ENCODE measurements at regions not wholly inside any gene's neighbourhood (a gene's known extent, or its start where the extent isn't known, plus 50 kb on each side); places are given as distances from the start of the nearest gene placed in this dataset.

GRCh38 chr4:144259285-144259684, 118.8 kb upstream of the GYPA start:
- no peaks in the 10 kb centered on the region for H3K27me3 ChIP-seq (ENCODE audit: control insufficient read depth in 1 of 2, insufficient read depth in 2 of 2, low read length in 1 of 2)
- peaks cover 2% of the 10 kb centered on the region for H3K9me3 ChIP-seq (ENCODE audit: control insufficient read depth, low read length)
- intact Hi-C loops (cut with DNase I) = no loop called here
- no peak overlapping the region for H3K27ac ChIP-seq (ENCODE audit: low read depth in 1 of 2, low read length in 2 of 2)
- no peak overlapping the region for H3K4me3 ChIP-seq (ENCODE audit: low read length in 2 of 2)
- ATAC-seq (ENCODE audit: low FRiP score) (no peak), DNase-seq (no peak)
- no peaks in the 10 kb centered on the region for H3K36me3 ChIP-seq (ENCODE audit: control insufficient read depth in 1 of 2, insufficient read depth in 2 of 2, low read length in 1 of 2)
- WGBS, 2 donors = 87 to 95% methylated on average over 1 of the region's 1 CpG
- H3K4me1 ChIP-seq (ENCODE audit: control insufficient read depth in 1 of 2, insufficient read depth in 2 of 2, low read length in 2 of 2) = no peaks in the 10 kb centered on the region

- ATAC-seq (ENCODE audit: low FRiP score) = no peak
- H3K4me1 ChIP-seq (ENCODE audit: control insufficient read depth in 1 of 2, insufficient read depth in 2 of 2, low read length in 2 of 2) = no peaks in the 10 kb centered on the region
- H3K4me3 ChIP-seq (ENCODE audit: low read length in 2 of 2) = no peak overlapping the region
- no peaks in the 10 kb centered on the region for H3K9me3 ChIP-seq (ENCODE audit: control insufficient read depth, low read length)
- intact Hi-C loops (cut with DNase I) = no loop called here
- 75 to 76% methylated on average over 1 of the region's 1 CpG for WGBS, 2 donors
- no peak overlapping the region for H3K27ac ChIP-seq (ENCODE audit: low read depth in 1 of 2, low read length in 2 of 2)
- DNase-seq = no peak
- no peaks in the 10 kb centered on the region for H3K27me3 ChIP-seq (ENCODE audit: control insufficient read depth in 1 of 2, insufficient read depth in 2 of 2, low read length in 1 of 2)
- H3K36me3 ChIP-seq (ENCODE audit: control insufficient read depth in 1 of 2, insufficient read depth in 2 of 2, low read length in 1 of 2) = no peaks in the 10 kb centered on the region
Observed at GRCh38 chr4:144267084-144267483, 126.6 kb upstream of the GYPA start.

GRCh38 chr4:144280688-144281087, 140.2 kb upstream of the GYPA start:
- DNase-seq (no peak), ATAC-seq (ENCODE audit: low FRiP score) (no peak)
- no peaks in the 10 kb centered on the region for H3K36me3 ChIP-seq (ENCODE audit: control insufficient read depth in 1 of 2, insufficient read depth in 2 of 2, low read length in 1 of 2)
- intact Hi-C loops (cut with DNase I) = no loop called here
- H3K9me3 ChIP-seq (ENCODE audit: control insufficient read depth, low read length) = no peaks in the 10 kb centered on the region
- H3K27me3 ChIP-seq (ENCODE audit: control insufficient read depth in 1 of 2, insufficient read depth in 2 of 2, low read length in 1 of 2) = no peaks in the 10 kb centered on the region
- H3K4me1 ChIP-seq (ENCODE audit: control insufficient read depth in 1 of 2, insufficient read depth in 2 of 2, low read length in 2 of 2) = no peaks in the 10 kb centered on the region
- H3K27ac ChIP-seq (ENCODE audit: low read depth in 1 of 2, low read length in 2 of 2) = no peak overlapping the region
- H3K4me3 ChIP-seq (ENCODE audit: low read length in 2 of 2) = no peak overlapping the region

GRCh38 chr4:144283526-144283925, 143.0 kb upstream of the GYPA start:
- Histone ChIP-seq H3K9me3 (ENCODE audit: control insufficient read depth, low read length) (peaks cover 2% of the 10 kb centered on the region), H3K4me3 (ENCODE audit: low read length in 2 of 2) (no peak overlapping the region), H3K36me3 (ENCODE audit: control insufficient read depth in 1 of 2, insufficient read depth in 2 of 2, low read length in 1 of 2) (no peaks in the 10 kb centered on the region), H3K27me3 (ENCODE audit: control insufficient read depth in 1 of 2, insufficient read depth in 2 of 2, low read length in 1 of 2) (peaks cover 0 to 1% of the 10 kb centered on the region in 2 donors), H3K4me1 (ENCODE audit: control insufficient read depth in 1 of 2, insufficient read depth in 2 of 2, low read length in 2 of 2) (no peaks in the 10 kb centered on the region), H3K27ac (ENCODE audit: low read depth in 1 of 2, low read length in 2 of 2) (no peak overlapping the region)
- 30 to 32% methylated on average over 6 of the region's 6 CpGs for WGBS, 2 donors
- DNase-seq (no peak), ATAC-seq (ENCODE audit: low FRiP score) (no peak)
- intact Hi-C loops (cut with DNase I) = no loop called here

- intact Hi-C loops (cut with DNase I) = no loop called here
- H3K27ac ChIP-seq (ENCODE audit: low read depth in 1 of 2, low read length in 2 of 2) = no peak overlapping the region
- peaks cover 2% of the 10 kb centered on the region for H3K9me3 ChIP-seq (ENCODE audit: control insufficient read depth, low read length)
- no peak overlapping the region for H3K4me3 ChIP-seq (ENCODE audit: low read length in 2 of 2)
- no peaks in the 10 kb centered on the region for H3K36me3 ChIP-seq (ENCODE audit: control insufficient read depth in 1 of 2, insufficient read depth in 2 of 2, low read length in 1 of 2)
- peaks cover 0 to 1% of the 10 kb centered on the region in 2 donors for H3K27me3 ChIP-seq (ENCODE audit: control insufficient read depth in 1 of 2, insufficient read depth in 2 of 2, low read length in 1 of 2)
- DNase-seq (no peak), ATAC-seq (ENCODE audit: low FRiP score) (no peak)
- H3K4me1 ChIP-seq (ENCODE audit: control insufficient read depth in 1 of 2, insufficient read depth in 2 of 2, low read length in 2 of 2) = no peaks in the 10 kb centered on the region
Observed at GRCh38 chr4:144284026-144284425, 143.5 kb upstream of the GYPA start.

GRCh38 chr4:144288011-144288903, 147.7 kb upstream of the GYPA start:
- peaks cover 0 to 1% of the 10 kb centered on the region in 2 donors for H3K27me3 ChIP-seq (ENCODE audit: control insufficient read depth in 1 of 2, insufficient read depth in 2 of 2, low read length in 1 of 2)
- H3K9me3 ChIP-seq (ENCODE audit: control insufficient read depth, low read length) = peaks cover 2% of the 10 kb centered on the region
- intact Hi-C loops (cut with DNase I) = no loop called here
- DNase-seq (no peak), ATAC-seq (ENCODE audit: low FRiP score) (no peak)
- no peaks in the 10 kb centered on the region for H3K4me1 ChIP-seq (ENCODE audit: control insufficient read depth in 1 of 2, insufficient read depth in 2 of 2, low read length in 2 of 2)
- no peak overlapping the region for H3K4me3 ChIP-seq (ENCODE audit: low read length in 2 of 2)
- no peaks in the 10 kb centered on the region for H3K36me3 ChIP-seq (ENCODE audit: control insufficient read depth in 1 of 2, insufficient read depth in 2 of 2, low read length in 1 of 2)
- H3K27ac ChIP-seq (ENCODE audit: low read depth in 1 of 2, low read length in 2 of 2) = no peak overlapping the region
- 80 to 81% methylated on average over 6 of the region's 6 CpGs for WGBS, 2 donors

GRCh38 chr4:144289667-144290428, 149.3 kb upstream of the GYPA start:
- Histone ChIP-seq H3K9me3 (ENCODE audit: control insufficient read depth, low read length) (peaks cover 2% of the 10 kb centered on the region), H3K27me3 (ENCODE audit: control insufficient read depth in 1 of 2, insufficient read depth in 2 of 2, low read length in 1 of 2) (peaks cover 0 to 1% of the 10 kb centered on the region in 2 donors), H3K4me1 (ENCODE audit: control insufficient read depth in 1 of 2, insufficient read depth in 2 of 2, low read length in 2 of 2) (no peaks in the 10 kb centered on the region), H3K4me3 (ENCODE audit: low read length in 2 of 2) (no peak overlapping the region), H3K27ac (ENCODE audit: low read depth in 1 of 2, low read length in 2 of 2) (no peak overlapping the region), H3K36me3 (ENCODE audit: control insufficient read depth in 1 of 2, insufficient read depth in 2 of 2, low read length in 1 of 2) (no peaks in the 10 kb centered on the region)
- ATAC-seq (ENCODE audit: low FRiP score) = no peak
- 68 to 85% methylated on average over 1 of the region's 1 CpG for WGBS, 2 donors
- no peak for DNase-seq
- intact Hi-C loops (cut with DNase I) = no loop called here

- DNase-seq = no peak
- no peak overlapping the region for H3K27ac ChIP-seq (ENCODE audit: low read depth in 1 of 2, low read length in 2 of 2)
- no peak for ATAC-seq (ENCODE audit: low FRiP score)
- peaks cover 2% of the 10 kb centered on the region for H3K9me3 ChIP-seq (ENCODE audit: control insufficient read depth, low read length)
- H3K27me3 ChIP-seq (ENCODE audit: control insufficient read depth in 1 of 2, insufficient read depth in 2 of 2, low read length in 1 of 2) = peaks cover 0 to 1% of the 10 kb centered on the region in 2 donors
- no peaks in the 10 kb centered on the region for H3K36me3 ChIP-seq (ENCODE audit: control insufficient read depth in 1 of 2, insufficient read depth in 2 of 2, low read length in 1 of 2)
- no peaks in the 10 kb centered on the region for H3K4me1 ChIP-seq (ENCODE audit: control insufficient read depth in 1 of 2, insufficient read depth in 2 of 2, low read length in 2 of 2)
- no peak overlapping the region for H3K4me3 ChIP-seq (ENCODE audit: low read length in 2 of 2)
- intact Hi-C loops (cut with DNase I) = no loop called here
- WGBS, 2 donors = 62 to 64% methylated on average over 4 of the region's 4 CpGs
Observed at GRCh38 chr4:144291164-144291563, 150.6 kb upstream of the GYPA start.

- Histone ChIP-seq H3K36me3 (ENCODE audit: control insufficient read depth in 1 of 2, insufficient read depth in 2 of 2, low read length in 1 of 2) (no peaks in the 10 kb centered on the region), H3K9me3 (ENCODE audit: control insufficient read depth, low read length) (no peaks in the 10 kb centered on the region), H3K4me1 (ENCODE audit: control insufficient read depth in 1 of 2, insufficient read depth in 2 of 2, low read length in 2 of 2) (no peaks in the 10 kb centered on the region), H3K27me3 (ENCODE audit: control insufficient read depth in 1 of 2, insufficient read depth in 2 of 2, low read length in 1 of 2) (no peaks in the 10 kb centered on the region), H3K27ac (ENCODE audit: low read depth in 1 of 2, low read length in 2 of 2) (no peak overlapping the region), H3K4me3 (ENCODE audit: low read length in 2 of 2) (no peak overlapping the region)
- intact Hi-C loops (cut with DNase I) = no loop called here
- DNase-seq (no peak), ATAC-seq (ENCODE audit: low FRiP score) (no peak)
- WGBS, 2 donors = 42 to 43% methylated on average over 1 of the region's 1 CpG
Observed at GRCh38 chr4:144294211-144294610, 153.7 kb upstream of the GYPA start.

Data from aorta (tissue), 5 donors.